ENCODE measurements at regions not wholly inside any gene's neighbourhood (a gene's known extent, or its start where the extent isn't known, plus 50 kb on each side); places are given as distances from the start of the nearest gene placed in this dataset.
"Not testable (repeated sequence)": the region's sequence is repeated elsewhere in the genome, so short reads cannot be mapped to it uniquely, and the experiment has no call there.

GRCh38 chrX:66988331-66988730, 349.5 kb upstream of the EDA2R start:
- ChIA-PET POLR2A (ENCODE audit: unreplicated experiment) (no interaction called here), CTCF (no interaction called here)
- no TSS peak for BruUV-seq (replicated peaks)
- Histone ChIP-seq H3K4me3 (ENCODE audit: low read length) (no peak overlapping the region), H3K4me2 (ENCODE audit: low read length) (no peak overlapping the region), H3K36me3 (ENCODE audit: low read depth, low read length) (no peaks in the 10 kb centered on the region), H3K4me1 (ENCODE audit: insufficient read depth, low read length) (no peaks in the 10 kb centered on the region), H2AFZ (ENCODE audit: low read length) (no peak overlapping the region), H3K9ac (ENCODE audit: low read length) (no peak overlapping the region), H4K20me1 (ENCODE audit: low read length) (no peaks in the 10 kb centered on the region), H3F3A (ENCODE audit: low read length, unreplicated experiment) (no peaks in the 10 kb centered on the region), H3K79me2 (ENCODE audit: low read length) (no peaks in the 10 kb centered on the region), H3K27ac (ENCODE audit: low read length) (no peak overlapping the region), H3K9me3 (ENCODE audit: low read length) (0 out of 2 replicates have a peak, but pooled peaks cover 4% of the 10 kb centered on the region), H3K27me3 (ENCODE audit: low read length) (no peaks in the 10 kb centered on the region), H3K9me2 (replicated peaks; ENCODE audit: low read length) (no peaks in the 10 kb centered on the region)
- intact Hi-C loops (cut with micrococcal nuclease) = no loop called here
- DNase-seq (no peak), ATAC-seq (no peak)
- TF ChIP-seq CTCF (conservative IDR thresholded peaks at IDR 0.05; ENCODE audit: low read depth, low read length) (no peak), EZH2 (IDR thresholded peaks at IDR 0.05; ENCODE audit: low read length, unreplicated experiment) (no peak), EZH2phosphoT487 (IDR thresholded peaks at IDR 0.05; ENCODE audit: borderline replicate concordance, low read length) (no peak)

GRCh38 chrX:66961665-66962064, 322.8 kb upstream of the EDA2R start:
- no peak for TF ChIP-seq CTCF (conservative IDR thresholded peaks at IDR 0.05; ENCODE audit: low read depth, low read length)
- TF ChIP-seq EZH2phosphoT487 (IDR thresholded peaks at IDR 0.05; ENCODE audit: borderline replicate concordance, low read length) = no peak
- TF ChIP-seq EZH2 (IDR thresholded peaks at IDR 0.05; ENCODE audit: low read length, unreplicated experiment) = no peak
- Histone ChIP-seq H3K36me3 (ENCODE audit: low read depth, low read length) (no peaks in the 10 kb centered on the region), H3K9ac (ENCODE audit: low read length) (no peak overlapping the region), H3K4me3 (ENCODE audit: low read length) (no peak overlapping the region), H3K79me2 (ENCODE audit: low read length) (no peaks in the 10 kb centered on the region), H4K20me1 (ENCODE audit: low read length) (no peaks in the 10 kb centered on the region), H3K9me2 (replicated peaks; ENCODE audit: low read length) (no peaks in the 10 kb centered on the region), H3K27me3 (ENCODE audit: low read length) (no peaks in the 10 kb centered on the region), H3F3A (ENCODE audit: low read length, unreplicated experiment) (no peaks in the 10 kb centered on the region), H3K9me3 (ENCODE audit: low read length) (no peaks in the 10 kb centered on the region), H3K4me1 (ENCODE audit: insufficient read depth, low read length) (no peaks in the 10 kb centered on the region), H3K27ac (ENCODE audit: low read length) (no peak overlapping the region), H2AFZ (ENCODE audit: low read length) (no peak overlapping the region), H3K4me2 (ENCODE audit: low read length) (no peak overlapping the region)
- DNase-seq (no peak), ATAC-seq (no peak)
- BruUV-seq (replicated peaks) = no TSS peak
- ChIA-PET CTCF (no interaction called here), POLR2A (ENCODE audit: unreplicated experiment) (no interaction called here)
- intact Hi-C loops (cut with micrococcal nuclease) = no loop called here

GRCh38 chrX:66931713-66932112, 292.8 kb upstream of the EDA2R start:
- Histone ChIP-seq H3K9me2 (replicated peaks; ENCODE audit: low read length) (no peaks in the 10 kb centered on the region), H3K9me3 (ENCODE audit: low read length) (no peaks in the 10 kb centered on the region), H3F3A (ENCODE audit: low read length, unreplicated experiment) (no peaks in the 10 kb centered on the region), H3K27me3 (ENCODE audit: low read length) (no peaks in the 10 kb centered on the region), H4K20me1 (ENCODE audit: low read length) (no peaks in the 10 kb centered on the region), H2AFZ (ENCODE audit: low read length) (no peak overlapping the region), H3K4me1 (ENCODE audit: insufficient read depth, low read length) (no peaks in the 10 kb centered on the region), H3K36me3 (ENCODE audit: low read depth, low read length) (no peaks in the 10 kb centered on the region), H3K79me2 (ENCODE audit: low read length) (no peaks in the 10 kb centered on the region), H3K9ac (ENCODE audit: low read length) (no peak overlapping the region), H3K4me3 (ENCODE audit: low read length) (no peak overlapping the region), H3K4me2 (ENCODE audit: low read length) (no peak overlapping the region), H3K27ac (ENCODE audit: low read length) (no peak overlapping the region)
- DNase-seq (no peak), ATAC-seq (no peak)
- POLR2A ChIA-PET (ENCODE audit: unreplicated experiment) = no interaction called here
- no TSS peak for BruUV-seq (replicated peaks)
- CTCF ChIA-PET = no interaction called here
- intact Hi-C loops (cut with micrococcal nuclease) = no loop called here
- no peak for TF ChIP-seq EZH2phosphoT487 (IDR thresholded peaks at IDR 0.05; ENCODE audit: borderline replicate concordance, low read length)
- no peak for TF ChIP-seq EZH2 (IDR thresholded peaks at IDR 0.05; ENCODE audit: low read length, unreplicated experiment)
- TF ChIP-seq CTCF (conservative IDR thresholded peaks at IDR 0.05; ENCODE audit: low read depth, low read length) = no peak

- H3K9me3 ChIP-seq (ENCODE audit: low read length); H3K79me2 ChIP-seq (ENCODE audit: low read length); H3K27me3 ChIP-seq (ENCODE audit: low read length); DNase-seq; BruUV-seq (replicated peaks); ATAC-seq; H4K20me1 ChIP-seq (ENCODE audit: low read length); H3K4me2 ChIP-seq (ENCODE audit: low read length); H3K4me3 ChIP-seq (ENCODE audit: low read length); H3K27ac ChIP-seq (ENCODE audit: low read length); H3K9me2 ChIP-seq (replicated peaks; ENCODE audit: low read length); H3F3A ChIP-seq (ENCODE audit: low read length, unreplicated experiment); H3K36me3 ChIP-seq (ENCODE audit: low read depth, low read length); H3K9ac ChIP-seq (ENCODE audit: low read length); CTCF ChIA-PET; POLR2A ChIA-PET (ENCODE audit: unreplicated experiment); intact Hi-C loops (cut with micrococcal nuclease); H2AFZ ChIP-seq (ENCODE audit: low read length); H3K4me1 ChIP-seq (ENCODE audit: insufficient read depth, low read length): not testable (repeated sequence)
Measured at GRCh38 chrX:66930516-66930915, 291.6 kb upstream of the EDA2R start.

All from PC-3 (cell line).